Body of pancreas (tissue), 4 donors: ENCODE measurements at regions not wholly inside any gene's neighbourhood (a gene's known extent, or its start where the extent isn't known, plus 50 kb on each side); places are given as distances from the start of the nearest gene placed in this dataset.

Source experiments
- CTCF ChIP-seq, 7 experiments: fragments of 450-650 bp in 4 of 7; fragments of 200-600 bp in 3 of 7; sonication (generic) in 3 of 7; IDR thresholded peaks; one replicate each; pipeline ENCODE4 v1.5.1; 2016 to 2019; ENCODE audit warnings: antibody characterized with exemption in 7 of 7
- POLR2A ChIP-seq, 3 donors: fragments of 450-650 bp; IDR thresholded peaks; one replicate each; pipeline ENCODE4 v1.6.1; 2016; ENCODE audit warnings: antibody characterized with exemption in 3 of 3, mild to moderate bottlenecking in 2 of 3

DNA sequence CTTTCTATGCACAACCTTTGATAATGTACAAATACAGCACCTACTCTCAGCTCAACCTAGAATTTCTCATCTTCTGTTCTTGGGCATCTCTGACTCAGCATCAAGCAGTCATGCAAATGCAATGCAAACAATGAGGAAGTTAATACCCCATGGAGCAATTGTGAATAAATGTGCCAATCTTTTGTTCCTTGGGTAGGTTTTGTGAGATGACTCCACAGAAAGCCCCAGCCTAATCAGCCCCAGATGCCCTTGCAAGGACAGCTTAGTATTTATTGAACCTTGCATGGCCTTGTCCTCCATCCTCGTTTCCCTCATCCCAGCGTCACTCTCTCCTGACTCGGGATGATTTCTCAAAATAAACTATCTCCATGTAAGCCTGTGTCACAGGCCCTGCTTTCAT, 494.7 kb upstream of the NECTIN3 start:
- TF ChIP-seq CTCF (IDR thresholded peaks at IDR 0.05) (no peak), POLR2A (IDR thresholded peaks at IDR 0.05) (no peak)
